Cardiac fibroblast (primary cell): ENCODE measurements at regions not wholly inside any gene's neighbourhood (a gene's known extent, or its start where the extent isn't known, plus 50 kb on each side); places are given as distances from the start of the nearest gene placed in this dataset.
A peak's percentile ranks its signal among the peaks of the same experiment; 100 is the strongest.

ENCODE experiments used
- DNase-seq, 2 donors: peaks; one replicate each; pipeline versions ENCODE4 v3.0.0 to v3.0.0-alpha.2; 2010; ENCODE audit warnings: low read depth in 2 of 2
- H3K4me3 ChIP-seq, 2 donors: replicated peaks in 1 of 2; 1 replicate in 1 of 2; 2 replicates in 1 of 2; pipeline ENCODE4 v1.5.1; 2011; ENCODE audit warnings: low read depth in 2 of 2, low read length in 2 of 2, mild to moderate bottlenecking in 2 of 2, moderate library complexity in 1 of 2
- TF ChIP-seq, protein P1 (sequence below): IDR thresholded peaks from one replicate; pipeline ENCODE4 v1.5.1; 2011; ENCODE audit warnings: low read depth, mild to moderate bottlenecking, low read length, inconsistent platforms

DNA sequence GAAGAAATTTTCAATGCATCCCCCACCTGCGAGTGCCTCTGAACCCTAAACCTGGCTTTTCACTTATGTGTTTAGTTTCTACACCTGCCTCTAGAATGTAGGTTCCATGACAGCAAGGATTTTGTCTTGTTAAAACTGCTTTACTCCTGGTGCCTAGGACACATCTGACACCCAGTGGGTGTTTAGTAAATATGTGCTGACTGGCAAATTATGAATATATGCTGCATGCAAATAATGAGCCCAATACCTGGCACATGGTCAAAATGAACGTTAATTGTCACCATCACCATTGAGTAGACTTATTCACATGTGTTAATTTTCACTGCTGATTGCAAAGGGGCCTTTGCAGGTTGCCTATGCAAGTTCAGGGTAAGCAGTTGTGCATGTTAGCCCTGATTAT, 249.9 kb upstream of the WWC1 start:
- TF ChIP-seq, protein P1, sequence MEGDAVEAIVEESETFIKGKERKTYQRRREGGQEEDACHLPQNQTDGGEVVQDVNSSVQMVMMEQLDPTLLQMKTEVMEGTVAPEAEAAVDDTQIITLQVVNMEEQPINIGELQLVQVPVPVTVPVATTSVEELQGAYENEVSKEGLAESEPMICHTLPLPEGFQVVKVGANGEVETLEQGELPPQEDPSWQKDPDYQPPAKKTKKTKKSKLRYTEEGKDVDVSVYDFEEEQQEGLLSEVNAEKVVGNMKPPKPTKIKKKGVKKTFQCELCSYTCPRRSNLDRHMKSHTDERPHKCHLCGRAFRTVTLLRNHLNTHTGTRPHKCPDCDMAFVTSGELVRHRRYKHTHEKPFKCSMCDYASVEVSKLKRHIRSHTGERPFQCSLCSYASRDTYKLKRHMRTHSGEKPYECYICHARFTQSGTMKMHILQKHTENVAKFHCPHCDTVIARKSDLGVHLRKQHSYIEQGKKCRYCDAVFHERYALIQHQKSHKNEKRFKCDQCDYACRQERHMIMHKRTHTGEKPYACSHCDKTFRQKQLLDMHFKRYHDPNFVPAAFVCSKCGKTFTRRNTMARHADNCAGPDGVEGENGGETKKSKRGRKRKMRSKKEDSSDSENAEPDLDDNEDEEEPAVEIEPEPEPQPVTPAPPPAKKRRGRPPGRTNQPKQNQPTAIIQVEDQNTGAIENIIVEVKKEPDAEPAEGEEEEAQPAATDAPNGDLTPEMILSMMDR = no peak
- DNase-seq = no peak
- H3K4me3 ChIP-seq = no peak overlapping the region

DNA sequence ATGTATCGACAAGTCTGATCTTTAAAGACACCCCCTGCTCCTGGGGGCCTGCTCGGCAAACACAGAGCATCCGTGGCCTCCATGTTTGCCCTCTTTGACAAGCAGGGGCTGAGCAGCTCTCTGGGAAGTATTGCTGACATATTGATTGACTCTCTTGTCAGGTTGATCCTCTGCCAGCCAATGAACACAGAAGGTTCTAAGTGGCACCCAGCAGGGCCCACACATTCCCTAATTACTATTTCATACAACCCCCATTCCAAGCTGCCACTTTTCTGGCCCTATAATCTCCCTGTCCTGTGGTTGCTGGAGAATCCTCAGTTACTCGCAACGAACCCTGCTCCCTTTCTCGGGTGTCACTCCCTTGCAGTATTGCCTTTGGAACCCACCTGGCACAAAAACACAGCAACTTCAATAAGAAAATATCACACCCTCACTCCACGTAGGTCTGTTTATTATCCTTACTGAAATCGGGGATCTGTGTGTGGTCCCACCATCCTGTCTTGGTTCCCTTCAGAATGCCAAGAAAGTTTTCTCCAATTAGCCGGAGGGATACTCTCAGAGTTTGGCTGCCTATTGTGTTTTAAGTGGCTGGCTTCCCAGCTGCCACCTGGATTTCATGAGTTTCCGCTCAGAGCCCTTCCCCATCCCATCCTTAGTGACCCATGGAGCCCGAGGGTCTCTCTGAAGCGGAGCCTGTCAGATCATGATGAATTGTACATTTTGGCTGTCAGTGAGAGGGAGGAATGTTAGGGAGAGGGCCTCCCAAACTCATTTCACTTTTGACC, 249.0 kb upstream of the WWC1 start:
- no peak for DNase-seq
- no peak overlapping the region for H3K4me3 ChIP-seq
- TF ChIP-seq, protein P1 = no peak

DNA sequence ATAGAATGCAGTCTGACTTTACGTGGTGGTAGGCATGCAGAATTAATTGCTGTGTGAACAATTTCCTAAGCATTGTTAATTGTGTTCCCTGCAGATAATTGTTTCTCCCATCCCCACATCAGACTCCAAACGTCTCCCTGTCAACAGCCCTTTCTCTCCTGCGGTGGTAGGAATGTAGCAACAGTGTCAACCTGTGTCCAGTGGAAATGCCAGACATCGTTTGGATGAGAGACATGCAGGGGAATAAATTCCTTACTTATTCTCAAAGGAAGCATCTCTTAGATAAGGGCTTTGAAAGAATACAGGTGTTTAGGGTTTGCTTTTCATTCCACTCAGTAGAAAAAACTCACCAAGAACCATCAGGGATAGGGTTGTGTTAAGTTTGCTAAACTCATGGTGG, 245.3 kb upstream of the WWC1 start:
- TF ChIP-seq, protein P1 = no peak
- no peak overlapping the region for H3K4me3 ChIP-seq
- DNase-seq = no peak

DNA sequence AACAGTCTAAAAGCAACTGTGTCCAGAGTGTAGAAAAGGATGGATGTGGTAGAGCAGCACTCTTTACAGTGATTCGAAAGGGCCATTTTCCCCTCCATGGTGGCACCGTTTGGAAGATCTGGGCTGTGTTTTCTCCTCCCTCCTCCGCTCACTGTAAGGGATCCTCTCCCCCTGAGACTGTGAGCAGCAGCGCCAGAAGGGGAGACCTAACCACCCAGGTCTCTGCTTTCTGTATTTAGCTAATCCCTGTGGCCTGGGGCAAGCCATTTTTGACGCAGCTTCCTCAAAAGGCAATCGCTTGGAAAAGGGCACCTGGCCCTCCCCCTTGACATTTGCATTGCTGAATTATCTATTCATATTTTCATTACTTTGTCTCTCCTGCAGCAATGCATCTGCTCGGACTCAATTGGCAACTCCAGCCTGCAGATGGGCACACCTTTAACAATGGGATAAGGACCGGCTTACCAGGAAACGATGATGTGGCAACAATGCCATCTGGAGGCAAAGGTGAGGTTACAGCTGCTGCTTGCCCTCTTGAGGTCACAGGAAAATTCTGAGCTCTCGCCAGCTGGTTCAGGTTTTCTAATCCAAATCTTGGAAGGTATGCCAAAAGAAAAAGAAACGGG, 244.3 kb upstream of the WWC1 start:
- TF ChIP-seq, protein P1 = peak; percentile 29
- peak; percentile 53 to 54 for DNase-seq
- H3K4me3 ChIP-seq = no peak overlapping the region

DNA sequence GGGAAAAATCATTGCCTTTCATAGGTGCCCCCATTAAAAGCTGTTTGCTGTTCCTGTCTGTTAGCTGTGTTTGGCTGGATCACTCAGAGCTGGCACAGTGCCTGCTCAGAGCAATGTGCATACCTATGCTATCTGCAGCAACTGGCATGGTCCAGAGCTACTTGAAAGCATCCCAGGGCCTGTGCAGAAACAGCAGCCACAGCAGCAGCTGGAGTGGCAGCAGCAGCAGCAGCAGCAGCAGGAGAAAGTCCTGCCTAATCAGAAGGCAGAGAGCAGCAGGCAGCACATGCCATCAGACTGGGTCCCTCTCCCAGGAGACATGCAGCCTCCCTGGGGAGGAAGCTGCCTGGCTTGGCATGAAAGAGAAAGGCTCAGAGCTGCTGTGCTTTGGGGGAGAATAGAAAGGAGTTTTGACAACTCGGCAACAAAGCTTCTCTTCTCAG, 243.8 kb upstream of the WWC1 start:
- TF ChIP-seq, protein P1 = no peak
- H3K4me3 ChIP-seq = no peak overlapping the region
- peak; percentile 2 to 51 for DNase-seq

DNA sequence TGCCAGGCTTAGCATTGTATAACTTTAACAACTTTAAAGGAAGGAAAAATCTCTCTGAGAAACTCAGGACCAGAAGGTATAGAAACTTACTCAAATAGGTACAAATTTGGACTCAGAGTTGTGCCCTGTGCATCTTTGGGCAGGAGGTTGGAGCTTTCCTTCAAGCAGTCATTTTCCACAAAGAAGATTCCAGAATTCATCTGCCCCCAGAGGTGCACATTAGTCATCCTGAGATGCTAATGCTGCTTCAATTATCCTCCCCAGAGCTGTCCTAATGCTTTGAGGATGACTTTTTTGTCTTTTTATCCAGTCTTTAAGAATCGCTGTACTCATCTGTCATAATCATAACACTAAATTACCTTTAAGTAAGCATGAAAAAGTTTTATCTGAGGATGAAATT, 243.0 kb upstream of the WWC1 start:
- TF ChIP-seq, protein P1 = no peak
- DNase-seq = no peak
- H3K4me3 ChIP-seq = no peak overlapping the region
